ENCODE measurements at regions not wholly inside any gene's neighbourhood (a gene's known extent, or its start where the extent isn't known, plus 50 kb on each side); places are given as distances from the start of the nearest gene placed in this dataset.

GRCh38 chr4:26099967-26100366 is 185.9 kb downstream of the SMIM20 start:
- no peaks in the 10 kb centered on the region for H3K36me3 ChIP-seq
- TF ChIP-seq, protein P1, sequence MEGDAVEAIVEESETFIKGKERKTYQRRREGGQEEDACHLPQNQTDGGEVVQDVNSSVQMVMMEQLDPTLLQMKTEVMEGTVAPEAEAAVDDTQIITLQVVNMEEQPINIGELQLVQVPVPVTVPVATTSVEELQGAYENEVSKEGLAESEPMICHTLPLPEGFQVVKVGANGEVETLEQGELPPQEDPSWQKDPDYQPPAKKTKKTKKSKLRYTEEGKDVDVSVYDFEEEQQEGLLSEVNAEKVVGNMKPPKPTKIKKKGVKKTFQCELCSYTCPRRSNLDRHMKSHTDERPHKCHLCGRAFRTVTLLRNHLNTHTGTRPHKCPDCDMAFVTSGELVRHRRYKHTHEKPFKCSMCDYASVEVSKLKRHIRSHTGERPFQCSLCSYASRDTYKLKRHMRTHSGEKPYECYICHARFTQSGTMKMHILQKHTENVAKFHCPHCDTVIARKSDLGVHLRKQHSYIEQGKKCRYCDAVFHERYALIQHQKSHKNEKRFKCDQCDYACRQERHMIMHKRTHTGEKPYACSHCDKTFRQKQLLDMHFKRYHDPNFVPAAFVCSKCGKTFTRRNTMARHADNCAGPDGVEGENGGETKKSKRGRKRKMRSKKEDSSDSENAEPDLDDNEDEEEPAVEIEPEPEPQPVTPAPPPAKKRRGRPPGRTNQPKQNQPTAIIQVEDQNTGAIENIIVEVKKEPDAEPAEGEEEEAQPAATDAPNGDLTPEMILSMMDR (IDR thresholded peaks at IDR 0.05): no peak
- no peak overlapping the region for H3K4me3 ChIP-seq
- no peaks in the 10 kb centered on the region for H3K27me3 ChIP-seq
- no peaks in the 10 kb centered on the region for H3K4me1 ChIP-seq
- peaks cover 0 to 5% (median 0%) of the 10 kb centered on the region in 3 donors for H3K9me3 ChIP-seq
- H3K27ac ChIP-seq: no peak overlapping the region
- no peak for DNase-seq
- intact Hi-C loops (cut with DNase I; ENCODE audit: low total_unique reads): no loop called here

DNA sequence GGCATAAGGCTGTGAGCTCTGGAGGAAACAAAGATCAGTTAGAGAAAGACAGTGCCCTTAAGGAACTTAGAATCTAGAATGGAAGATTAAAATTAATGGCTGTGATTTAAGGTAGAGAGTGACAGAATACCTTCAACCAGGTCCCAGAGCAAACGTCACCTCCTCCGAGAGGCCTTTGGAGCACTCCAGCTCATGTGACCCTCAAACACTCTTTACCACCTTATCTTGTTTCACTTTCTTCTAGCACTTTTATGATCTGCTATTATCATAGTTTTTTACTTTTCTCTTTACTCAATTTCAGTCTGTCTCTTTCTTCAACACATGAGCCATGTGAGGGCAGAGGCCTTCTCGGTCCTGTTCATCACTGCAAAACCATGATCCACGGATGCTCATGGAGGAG is 187.0 kb downstream of the SMIM20 start:
- Histone ChIP-seq H3K4me3 (no peak overlapping the region), H3K4me1 (peaks cover 0 to 8% (median 0%) of the 10 kb centered on the region in 4 donors), H3K9me3 (peaks cover 0 to 5% (median 0%) of the 10 kb centered on the region in 3 donors), H3K27me3 (no peaks in the 10 kb centered on the region), H3K27ac (no peak overlapping the region), H3K36me3 (no peaks in the 10 kb centered on the region)
- intact Hi-C loops (cut with DNase I; ENCODE audit: low total_unique reads): no loop called here
- no peak for DNase-seq
- TF ChIP-seq, protein P1 (IDR thresholded peaks at IDR 0.05): no peak

DNA sequence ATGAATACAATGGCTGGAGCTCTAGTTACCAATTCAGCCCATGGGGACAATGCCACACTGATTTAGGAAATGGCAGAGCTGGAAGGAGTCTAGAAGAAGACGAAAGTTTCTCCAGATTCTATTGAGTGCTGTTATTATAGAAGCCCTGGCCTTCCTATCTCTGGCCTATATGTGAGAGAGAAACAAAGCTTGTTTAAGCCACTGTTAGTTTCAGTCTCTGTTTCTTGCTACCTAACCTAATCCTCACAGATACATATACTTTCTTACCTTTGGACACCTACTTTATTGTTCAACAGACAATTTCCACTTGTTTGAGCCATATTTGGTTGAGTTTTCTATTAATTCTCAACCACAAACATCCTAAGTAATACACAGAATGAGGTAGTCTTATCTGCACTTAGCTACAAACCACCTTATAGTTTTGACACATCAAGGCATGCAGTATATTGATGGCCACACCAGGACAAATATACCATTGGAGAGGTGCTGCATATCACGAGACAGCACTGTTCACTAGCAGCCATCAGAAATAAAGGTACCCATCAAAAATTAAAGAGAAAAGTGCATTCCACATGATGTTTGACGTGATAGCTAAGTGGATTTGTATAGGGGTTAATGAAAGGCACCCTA is 190.2 kb downstream of the SMIM20 start:
- TF ChIP-seq, protein P1 (IDR thresholded peaks at IDR 0.05): no peak
- DNase-seq: no peak
- Histone ChIP-seq H3K9me3 (no peaks in the 10 kb centered on the region), H3K36me3 (no peaks in the 10 kb centered on the region), H3K4me1 (peaks cover 0 to 8% (median 0%) of the 10 kb centered on the region in 4 donors), H3K4me3 (no peak overlapping the region), H3K27me3 (no peaks in the 10 kb centered on the region), H3K27ac (no peak overlapping the region)
- intact Hi-C loops (cut with DNase I; ENCODE audit: low total_unique reads): no loop called here

- TF ChIP-seq, protein P1 (IDR thresholded peaks at IDR 0.05): no peak
- peaks cover 0 to 8% (median 0%) of the 10 kb centered on the region in 4 donors for H3K4me1 ChIP-seq
- H3K27ac ChIP-seq: no peak overlapping the region
- H3K36me3 ChIP-seq: no peaks in the 10 kb centered on the region
- no peak overlapping the region for H3K4me3 ChIP-seq
- intact Hi-C loops (cut with DNase I; ENCODE audit: low total_unique reads): no loop called here
- DNase-seq: no peak
- peaks cover 0 to 2% of the 10 kb centered on the region in 2 donors for H3K27me3 ChIP-seq
- H3K9me3 ChIP-seq: no peaks in the 10 kb centered on the region
Measured at GRCh38 chr4:26105337-26105736, 191.3 kb downstream of the SMIM20 start.

- Histone ChIP-seq H3K27me3 (peaks cover 0 to 7% of the 10 kb centered on the region in 2 donors), H3K4me3 (no peak overlapping the region), H3K27ac (no peak overlapping the region), H3K9me3 (no peaks in the 10 kb centered on the region), H3K4me1 (peaks cover 0 to 8% (median 0%) of the 10 kb centered on the region in 4 donors), H3K36me3 (no peaks in the 10 kb centered on the region)
- TF ChIP-seq, protein P1 (IDR thresholded peaks at IDR 0.05): no peak
- no peak for DNase-seq
- intact Hi-C loops (cut with DNase I; ENCODE audit: low total_unique reads): no loop called here
Measured at GRCh38 chr4:26105815-26106699, 192.0 kb downstream of the SMIM20 start.

Data from tibial artery (tissue), 4 donors.